H9 (cell line): ENCODE measurements at regions not wholly inside any gene's neighbourhood (a gene's known extent, or its start where the extent isn't known, plus 50 kb on each side); places are given as distances from the start of the nearest gene placed in this dataset.
A peak's percentile ranks its signal among the peaks of the same experiment; 100 is the strongest.

Experiments used
- DNase-seq: peaks from one replicate; pipeline ENCODE4 v3.0.0-alpha.2; 2017
- H2AFZ ChIP-seq: one replicate; pipeline ENCODE4 v1.6.1; 2013; ENCODE audit warnings: mild to moderate bottlenecking, low read length, control low read depth, moderate library complexity
- H2AK5ac ChIP-seq: 2 replicates; pipeline ENCODE4 v1.6.1; 2013; ENCODE audit warnings: low read length, control low read depth, mixed read lengths; ENCODE audit not compliant: insufficient read length
- H2BK120ac ChIP-seq: one replicate; pipeline ENCODE4 v1.6.1; 2013; ENCODE audit warnings: low read depth, mild to moderate bottlenecking, low read length, control low read depth, inconsistent platforms; ENCODE audit not compliant: poor library complexity, severe bottlenecking
- H2BK12ac ChIP-seq: 2 replicates; pipeline ENCODE4 v1.6.1; 2013; ENCODE audit warnings: low read length, control low read depth, mixed read lengths, low read depth; ENCODE audit not compliant: insufficient read length
- H2BK15ac ChIP-seq: 2 replicates; pipeline ENCODE4 v1.6.1; 2013; ENCODE audit warnings: low read depth, low read length, control low read depth
- H2BK20ac ChIP-seq: one replicate; pipeline ENCODE4 v1.6.1; 2013; ENCODE audit warnings: low read depth, mild to moderate bottlenecking, low read length, control low read depth, inconsistent platforms; ENCODE audit not compliant: poor library complexity, severe bottlenecking
- H2BK5ac ChIP-seq: 2 replicates; pipeline ENCODE4 v1.6.1; 2013; ENCODE audit warnings: low read length, control low read depth, mixed read lengths; ENCODE audit not compliant: insufficient read length
- H3K14ac ChIP-seq: 2 replicates; pipeline ENCODE4 v1.6.1; 2013; ENCODE audit warnings: low read length, control low read depth; ENCODE audit not compliant: insufficient read depth
- H3K18ac ChIP-seq: 2 replicates; pipeline ENCODE4 v1.6.1; 2013; ENCODE audit warnings: low read depth, mild to moderate bottlenecking, mixed read lengths, low read length, control low read depth; ENCODE audit not compliant: insufficient read length
- H3K23ac ChIP-seq: 2 replicates; pipeline ENCODE4 v1.6.1; 2013; ENCODE audit warnings: low read length, control low read depth, mixed read lengths, low read depth; ENCODE audit not compliant: insufficient read length
- H3K23me2 ChIP-seq: 2 replicates; pipeline ENCODE4 v1.6.1; 2013; ENCODE audit warnings: low read depth, mild to moderate bottlenecking, mixed read lengths, low read length, control low read depth; ENCODE audit not compliant: insufficient read length, poor library complexity, severe bottlenecking
- H3K27ac ChIP-seq: 2 replicates; pipeline ENCODE4 v1.5.1; 2013; ENCODE audit warnings: low read length, control low read depth, mixed read lengths, low read depth; ENCODE audit not compliant: insufficient read length
- H3K27me3 ChIP-seq: 2 replicates; pipeline ENCODE4 v1.6.1; 2013; ENCODE audit warnings: low read length, control low read depth, inconsistent platforms; ENCODE audit not compliant: insufficient read depth
- H3K4ac ChIP-seq: 2 replicates; pipeline ENCODE4 v1.6.1; 2013; ENCODE audit warnings: low read depth, mild to moderate bottlenecking, control low read depth, inconsistent platforms, low read length, moderate library complexity
- H3K4me1 ChIP-seq: 2 replicates; pipeline ENCODE4 v1.6.1; 2013; ENCODE audit warnings: low read length, control low read depth, inconsistent platforms; ENCODE audit not compliant: insufficient read depth
- H3K4me2 ChIP-seq: 2 replicates; pipeline ENCODE4 v1.6.1; 2013; ENCODE audit warnings: low read length, control low read depth, mixed read lengths; ENCODE audit not compliant: insufficient read length, insufficient read depth
- H3K56ac ChIP-seq: 2 replicates; pipeline ENCODE4 v1.6.1; 2013; ENCODE audit warnings: low read depth, mild to moderate bottlenecking, mixed read lengths, low read length, control low read depth; ENCODE audit not compliant: insufficient read length
- H3K79me1 ChIP-seq: 2 replicates; pipeline ENCODE4 v1.6.1; 2013; ENCODE audit warnings: low read depth, mild to moderate bottlenecking, moderate library complexity, low read length, control low read depth, inconsistent platforms; ENCODE audit not compliant: insufficient read depth, poor library complexity, severe bottlenecking
- H3K79me2 ChIP-seq: 2 replicates; pipeline ENCODE4 v1.6.1; 2013; ENCODE audit warnings: low read length, control low read depth, inconsistent platforms; ENCODE audit not compliant: insufficient read depth
- H3K9ac ChIP-seq: 2 replicates; pipeline ENCODE4 v1.6.1; 2013; ENCODE audit warnings: low read length, control low read depth, mixed read lengths; ENCODE audit not compliant: insufficient read length; ENCODE audit errors: extremely low read depth
- H3K9me3 ChIP-seq: one replicate; pipeline ENCODE4 v1.6.1; 2013; ENCODE audit warnings: low read depth, low read length, inconsistent platforms; ENCODE audit not compliant: control insufficient read depth
- H3T11ph ChIP-seq: one replicate; pipeline ENCODE4 v1.6.1; 2013; ENCODE audit warnings: mild to moderate bottlenecking, low read length, control low read depth, inconsistent platforms
- H4K20me1 ChIP-seq: one replicate; pipeline ENCODE4 v1.6.1; 2013; ENCODE audit not compliant: control insufficient read depth, insufficient read length, insufficient read depth
- H4K5ac ChIP-seq: 2 replicates; pipeline ENCODE4 v1.6.1; 2013; ENCODE audit warnings: low read depth, mild to moderate bottlenecking, mixed read lengths, low read length, control low read depth; ENCODE audit not compliant: insufficient read length
- H4K8ac ChIP-seq: replicated peaks from 2 replicates; pipeline ENCODE4 v1.6.1; 2013; ENCODE audit warnings: low read length, control low read depth, mixed read lengths, low read depth; ENCODE audit not compliant: insufficient read length
- H4K91ac ChIP-seq: 2 replicates; pipeline ENCODE4 v1.6.1; 2013; ENCODE audit warnings: low read depth, mild to moderate bottlenecking, moderate library complexity, mixed read lengths, low read length, control low read depth; ENCODE audit not compliant: insufficient read length
- H3K27ac Mint-ChIP-seq, 3 experiments: 2 replicates in 2 of 3; 3 replicates in 1 of 3; pipeline ENCODE4 v1.8.0; 2020 to 2021; ENCODE audit warnings: mixed read lengths in 3 of 3, mild to moderate bottlenecking in 1 of 3, moderate library complexity in 1 of 3
- H3K27me3 Mint-ChIP-seq: 2 replicates; pipeline ENCODE4 v1.8.0; 2021; ENCODE audit warnings: low read depth, mild to moderate bottlenecking, moderate library complexity, mixed read lengths
- H3K36me3 Mint-ChIP-seq, 3 experiments: 2 replicates in 2 of 3; 3 replicates in 1 of 3; pipeline ENCODE4 v1.8.0; 2020 to 2021; ENCODE audit warnings: low read depth in 3 of 3, mixed read lengths in 3 of 3; ENCODE audit not compliant: insufficient read depth in 1 of 3
- H3K4me1 Mint-ChIP-seq, 2 experiments: 2 replicates each; pipeline ENCODE4 v1.8.0; 2020; ENCODE audit warnings: mixed read lengths in 2 of 2
- H3K4me3 Mint-ChIP-seq, 2 experiments: 2 replicates in 1 of 2; 3 replicates in 1 of 2; pipeline ENCODE4 v1.8.0; 2020 to 2021; ENCODE audit warnings: mild to moderate bottlenecking in 2 of 2, mixed read lengths in 2 of 2, moderate library complexity in 1 of 2
- H3K9me3 Mint-ChIP-seq, 2 experiments: 2 replicates in 1 of 2; 3 replicates in 1 of 2; pipeline ENCODE4 v1.8.0; 2020; ENCODE audit warnings: mild to moderate bottlenecking in 2 of 2, mixed read lengths in 2 of 2, moderate library complexity in 1 of 2
- CTCF ChIP-seq: fragments of 200-600 bp; sonication (generic); conservative IDR thresholded peaks from 3 replicates; pipeline ENCODE4 v1.8.0; 2021; ENCODE audit warnings: antibody characterized with exemption, mild to moderate bottlenecking
- WGBS: extraction: QIAGEN DNeasy Blood & Tissue Kit; methylation state at CpG from one replicate; pipeline ENCODE4 v1.1.7; 2013; ENCODE audit warnings: missing lambda C conversion rate, low lambda C conversion rate, mixed read lengths; ENCODE audit not compliant: insufficient read length; ENCODE audit errors: extremely low coverage; 5-methylcytosine and 5-hydroxymethylcytosine counted together

GRCh38 chr10:78465431-78465830 is 431.8 kb downstream of the RPS24 start:
- H3K14ac ChIP-seq = no peak overlapping the region; the same call in 1 of the 2 replicates
- H2BK15ac ChIP-seq = no peak overlapping the region
- Mint-ChIP-seq H3K36me3 (peaks cover 0 to 15% (median 2%) of the 10 kb centered on the region in 3 experiments; a peak in 5 of 7 replicates), H3K9me3 (peaks cover 4 to 15% of the 10 kb centered on the region in 2 experiments; a peak in 4 of 5 replicates), H3K27ac (peak overlapping the region in 2 of 3 experiments; percentile 83 to 86; a peak in 3 of 7 replicates), H3K4me1 (peaks cover 18 to 28% of the 10 kb centered on the region in 2 experiments), H3K27me3 (peaks cover 6% of the 10 kb centered on the region), H3K4me3 (0 out of 5 replicates have a peak overlapping the region, but pooled peaks of 1 of the 2 experiments have one; percentile 0)
- no peak overlapping the region for H3K56ac ChIP-seq
- peak; percentile 10 for DNase-seq
- H4K8ac ChIP-seq = no peak overlapping the region
- TF ChIP-seq CTCF = no peak
- no peak overlapping the region for H3K27ac ChIP-seq
- no peak overlapping the region for H4K91ac ChIP-seq
- H3K9ac ChIP-seq = no peak overlapping the region
- no peak overlapping the region for H2BK12ac ChIP-seq
- H3K4me2 ChIP-seq = no peak overlapping the region
- no peak overlapping the region for H2AFZ ChIP-seq
- no CpG with 5 or more reads among the region's 2 CpGs for WGBS
- H3K4ac ChIP-seq = no peak overlapping the region
- no peaks in the 10 kb centered on the region for H3K79me1 ChIP-seq
- H3K23me2 ChIP-seq = no peaks in the 10 kb centered on the region
- no peaks in the 10 kb centered on the region for H3K27me3 ChIP-seq
- no peaks in the 10 kb centered on the region for H3K9me3 ChIP-seq
- H3K79me2 ChIP-seq = no peaks in the 10 kb centered on the region
- peaks cover 4% of the 10 kb centered on the region; the same call in 1 of the 2 replicates for H3K4me1 ChIP-seq
- H4K20me1 ChIP-seq = no peaks in the 10 kb centered on the region
- H2BK120ac ChIP-seq = no peak overlapping the region
- H2AK5ac ChIP-seq = no peak overlapping the region
- H3T11ph ChIP-seq = no peak overlapping the region
- no peak overlapping the region for H2BK20ac ChIP-seq
- H2BK5ac ChIP-seq = no peak overlapping the region
- no peak overlapping the region for H3K18ac ChIP-seq
- no peak overlapping the region for H4K5ac ChIP-seq
- H3K23ac ChIP-seq = no peak overlapping the region
